ENCODE measurements at regions not wholly inside any gene's neighbourhood (a gene's known extent, or its start where the extent isn't known, plus 50 kb on each side); places are given as distances from the start of the nearest gene placed in this dataset.

GRCh38 chr3:27792869-27793268 is 70.7 kb upstream of the EOMES start:
- Histone ChIP-seq H3K4me1 (ENCODE audit: insufficient read depth, low read length, poor library complexity, severe bottlenecking) (no peaks in the 10 kb centered on the region), H3K79me2 (ENCODE audit: insufficient read depth, low read depth, low read length) (no peaks in the 10 kb centered on the region), H3K4me2 (ENCODE audit: low read length) (no peak overlapping the region), H4K20me1 (ENCODE audit: insufficient read depth, low read length) (no peaks in the 10 kb centered on the region), H2AFZ (ENCODE audit: low read length) (no peak overlapping the region), H3K9me2 (ENCODE audit: insufficient read depth, low read length) (no peaks in the 10 kb centered on the region), H3K27ac (ENCODE audit: low read depth, low read length, poor library complexity, severe bottlenecking) (no peak overlapping the region), H3K9me3 (ENCODE audit: low read length) (no peaks in the 10 kb centered on the region), H3K4me3 (ENCODE audit: low read depth, low read length, poor library complexity, severe bottlenecking) (no peak overlapping the region), H3K36me3 (ENCODE audit: insufficient read depth, low read length) (no peaks in the 10 kb centered on the region)
- DNase-seq (ENCODE audit: low spot score), result no peak
- TF ChIP-seq, protein P1, sequence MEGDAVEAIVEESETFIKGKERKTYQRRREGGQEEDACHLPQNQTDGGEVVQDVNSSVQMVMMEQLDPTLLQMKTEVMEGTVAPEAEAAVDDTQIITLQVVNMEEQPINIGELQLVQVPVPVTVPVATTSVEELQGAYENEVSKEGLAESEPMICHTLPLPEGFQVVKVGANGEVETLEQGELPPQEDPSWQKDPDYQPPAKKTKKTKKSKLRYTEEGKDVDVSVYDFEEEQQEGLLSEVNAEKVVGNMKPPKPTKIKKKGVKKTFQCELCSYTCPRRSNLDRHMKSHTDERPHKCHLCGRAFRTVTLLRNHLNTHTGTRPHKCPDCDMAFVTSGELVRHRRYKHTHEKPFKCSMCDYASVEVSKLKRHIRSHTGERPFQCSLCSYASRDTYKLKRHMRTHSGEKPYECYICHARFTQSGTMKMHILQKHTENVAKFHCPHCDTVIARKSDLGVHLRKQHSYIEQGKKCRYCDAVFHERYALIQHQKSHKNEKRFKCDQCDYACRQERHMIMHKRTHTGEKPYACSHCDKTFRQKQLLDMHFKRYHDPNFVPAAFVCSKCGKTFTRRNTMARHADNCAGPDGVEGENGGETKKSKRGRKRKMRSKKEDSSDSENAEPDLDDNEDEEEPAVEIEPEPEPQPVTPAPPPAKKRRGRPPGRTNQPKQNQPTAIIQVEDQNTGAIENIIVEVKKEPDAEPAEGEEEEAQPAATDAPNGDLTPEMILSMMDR (conservative IDR thresholded peaks at IDR 0.05; ENCODE audit: low read length), result no peak
- TF ChIP-seq EZH2phosphoT487 (IDR thresholded peaks at IDR 0.05; ENCODE audit: borderline replicate concordance, low read depth, low read length), result no peak
- no TSS peak for BruUV-seq (replicated peaks)
- intact Hi-C loops (cut with micrococcal nuclease; ENCODE audit: unreplicated experiment), result no loop called here
- CTCF ChIA-PET (ENCODE audit: unreplicated experiment), result no interaction called here
- POLR2A ChIA-PET, result interaction anchor here (0.6 kb wide), 2 partner anchors 211 to 214 kb away, joined by 3 to 6 read pairs; no protein-coding TSS in a partner anchor

DNA sequence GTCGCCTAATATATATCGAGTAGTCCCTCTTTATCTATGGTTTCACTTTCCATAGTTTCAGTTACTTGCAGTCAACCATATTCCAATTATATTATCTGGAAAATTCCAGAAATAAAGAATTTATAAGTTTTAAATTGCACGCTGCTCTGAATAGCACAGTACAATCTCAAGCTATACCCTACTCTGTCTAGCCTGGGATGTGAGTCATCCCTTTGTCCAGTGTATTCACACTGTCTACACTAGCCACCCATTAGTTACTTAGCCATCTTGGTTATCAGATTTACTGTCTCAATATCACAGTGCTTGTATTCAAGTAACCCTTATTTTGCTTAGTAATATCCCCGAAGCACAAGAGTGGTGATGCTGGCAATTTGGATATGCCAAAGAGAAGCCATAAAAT is 72.1 kb upstream of the EOMES start:
- H4K20me1 ChIP-seq (ENCODE audit: insufficient read depth, low read length), result no peaks in the 10 kb centered on the region
- TF ChIP-seq, protein P1 (conservative IDR thresholded peaks at IDR 0.05; ENCODE audit: low read length), result no peak
- H2AFZ ChIP-seq (ENCODE audit: low read length), result no peak overlapping the region
- intact Hi-C loops (cut with micrococcal nuclease; ENCODE audit: unreplicated experiment), result no loop called here
- H3K4me3 ChIP-seq (ENCODE audit: low read depth, low read length, poor library complexity, severe bottlenecking), result no peak overlapping the region
- no peaks in the 10 kb centered on the region for H3K9me2 ChIP-seq (ENCODE audit: insufficient read depth, low read length)
- CTCF ChIA-PET (ENCODE audit: unreplicated experiment), result no interaction called here
- POLR2A ChIA-PET, result no interaction called here
- H3K27ac ChIP-seq (ENCODE audit: low read depth, low read length, poor library complexity, severe bottlenecking), result no peak overlapping the region
- no peak for DNase-seq (ENCODE audit: low spot score)
- no peaks in the 10 kb centered on the region for H3K9me3 ChIP-seq (ENCODE audit: low read length)
- no peaks in the 10 kb centered on the region for H3K79me2 ChIP-seq (ENCODE audit: insufficient read depth, low read depth, low read length)
- H3K36me3 ChIP-seq (ENCODE audit: insufficient read depth, low read length), result no peaks in the 10 kb centered on the region
- BruUV-seq (replicated peaks), result no TSS peak
- H3K4me1 ChIP-seq (ENCODE audit: insufficient read depth, low read length, poor library complexity, severe bottlenecking), result no peaks in the 10 kb centered on the region
- H3K4me2 ChIP-seq (ENCODE audit: low read length), result no peak overlapping the region

DNA sequence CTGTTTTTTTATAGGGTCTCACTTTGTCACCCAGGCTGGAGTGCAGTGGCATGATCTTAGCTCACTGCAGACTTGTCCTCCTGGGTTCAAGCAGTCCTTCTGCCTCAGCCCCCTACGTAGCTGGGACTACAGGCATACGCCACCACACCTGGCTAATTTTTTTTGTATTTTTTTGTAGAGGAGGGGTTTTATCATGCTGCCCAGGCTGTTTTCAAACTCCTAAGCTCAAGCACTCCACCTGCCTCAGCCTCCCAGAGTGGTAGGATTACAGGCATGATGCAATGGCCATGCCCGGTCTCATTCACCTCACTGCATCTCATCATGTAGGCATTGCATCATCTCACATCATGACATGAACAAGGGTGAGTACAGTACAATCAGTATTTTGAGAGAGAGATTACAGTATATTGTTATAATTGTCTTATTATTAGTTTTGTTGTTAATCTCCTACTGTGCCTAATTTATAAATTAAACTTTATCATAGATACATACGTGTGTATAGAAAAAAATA is 74.3 kb upstream of the EOMES start:
- intact Hi-C loops (cut with micrococcal nuclease; ENCODE audit: unreplicated experiment), result no loop called here

More for the DNA sequence above, 74.3 kb upstream of the EOMES start:
- Histone ChIP-seq H3K4me1 (ENCODE audit: insufficient read depth, low read length, poor library complexity, severe bottlenecking) (no peaks in the 10 kb centered on the region), H3K9me3 (ENCODE audit: low read length) (no peaks in the 10 kb centered on the region), H3K36me3 (ENCODE audit: insufficient read depth, low read length) (no peaks in the 10 kb centered on the region), H3K27ac (ENCODE audit: low read depth, low read length, poor library complexity, severe bottlenecking) (no peak overlapping the region), H3K4me3 (ENCODE audit: low read depth, low read length, poor library complexity, severe bottlenecking) (no peak overlapping the region), H3K79me2 (ENCODE audit: insufficient read depth, low read depth, low read length) (no peaks in the 10 kb centered on the region), H2AFZ (ENCODE audit: low read length) (no peak overlapping the region), H3K4me2 (ENCODE audit: low read length) (no peak overlapping the region), H4K20me1 (ENCODE audit: insufficient read depth, low read length) (no peaks in the 10 kb centered on the region), H3K9me2 (ENCODE audit: insufficient read depth, low read length) (no peaks in the 10 kb centered on the region)
- CTCF ChIA-PET (ENCODE audit: unreplicated experiment), result no interaction called here
- POLR2A ChIA-PET, result interaction anchor here (0.6 kb wide), 1 partner anchor 1459 kb away, joined by 4 read pairs; no protein-coding TSS in a partner anchor
- no peak for DNase-seq (ENCODE audit: low spot score)
- BruUV-seq (replicated peaks), result no TSS peak
- TF ChIP-seq, protein P1 (conservative IDR thresholded peaks at IDR 0.05; ENCODE audit: low read length), result no peak
- TF ChIP-seq EZH2phosphoT487 (IDR thresholded peaks at IDR 0.05; ENCODE audit: borderline replicate concordance, low read depth, low read length), result no peak
